ENCODE measurements at regions not wholly inside any gene's neighbourhood (a gene's known extent, or its start where the extent isn't known, plus 50 kb on each side); places are given as distances from the start of the nearest gene placed in this dataset.

DNA sequence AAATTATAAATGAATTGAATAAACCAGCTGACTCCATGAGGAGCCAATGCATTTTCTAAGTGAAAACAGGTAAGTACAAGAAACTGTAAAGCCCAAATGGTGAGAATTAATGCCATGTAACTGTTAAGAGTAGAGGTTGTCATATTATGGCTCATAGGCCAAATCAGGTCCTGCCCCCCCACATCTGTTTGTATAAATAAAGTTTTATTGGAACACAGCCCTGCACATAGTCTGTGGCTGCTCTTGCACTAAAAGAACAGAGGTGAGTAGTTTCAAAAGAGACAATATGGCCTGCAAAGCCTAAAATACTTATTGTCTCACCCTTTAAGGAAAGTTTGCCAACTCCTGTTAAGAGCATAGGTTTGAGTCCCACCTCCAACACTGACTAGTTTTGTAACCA lies 140.5 kb upstream of the SRRM4 start:
- TF ChIP-seq, protein P1, sequence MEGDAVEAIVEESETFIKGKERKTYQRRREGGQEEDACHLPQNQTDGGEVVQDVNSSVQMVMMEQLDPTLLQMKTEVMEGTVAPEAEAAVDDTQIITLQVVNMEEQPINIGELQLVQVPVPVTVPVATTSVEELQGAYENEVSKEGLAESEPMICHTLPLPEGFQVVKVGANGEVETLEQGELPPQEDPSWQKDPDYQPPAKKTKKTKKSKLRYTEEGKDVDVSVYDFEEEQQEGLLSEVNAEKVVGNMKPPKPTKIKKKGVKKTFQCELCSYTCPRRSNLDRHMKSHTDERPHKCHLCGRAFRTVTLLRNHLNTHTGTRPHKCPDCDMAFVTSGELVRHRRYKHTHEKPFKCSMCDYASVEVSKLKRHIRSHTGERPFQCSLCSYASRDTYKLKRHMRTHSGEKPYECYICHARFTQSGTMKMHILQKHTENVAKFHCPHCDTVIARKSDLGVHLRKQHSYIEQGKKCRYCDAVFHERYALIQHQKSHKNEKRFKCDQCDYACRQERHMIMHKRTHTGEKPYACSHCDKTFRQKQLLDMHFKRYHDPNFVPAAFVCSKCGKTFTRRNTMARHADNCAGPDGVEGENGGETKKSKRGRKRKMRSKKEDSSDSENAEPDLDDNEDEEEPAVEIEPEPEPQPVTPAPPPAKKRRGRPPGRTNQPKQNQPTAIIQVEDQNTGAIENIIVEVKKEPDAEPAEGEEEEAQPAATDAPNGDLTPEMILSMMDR (IDR thresholded peaks at IDR 0.05) = no peak
- TF ChIP-seq POLR2A (IDR thresholded peaks at IDR 0.05; ENCODE audit: low read depth) (no peak), EP300 (IDR thresholded peaks at IDR 0.05) (no peak)
